ENCODE measurements at regions not wholly inside any gene's neighbourhood (a gene's known extent, or its start where the extent isn't known, plus 50 kb on each side); places are given as distances from the start of the nearest gene placed in this dataset.
"Not testable (repeated sequence)": the region's sequence is repeated elsewhere in the genome, so short reads cannot be mapped to it uniquely, and the experiment has no call there.

- no peaks in the 10 kb centered on the region for H4K20me1 ChIP-seq (replicated peaks; ENCODE audit: control insufficient read depth, extremely low read depth, insufficient read depth, low read length)
- H2AFZ ChIP-seq (ENCODE audit: low read depth, low read length): no peak overlapping the region
- H3K4me1 ChIP-seq (ENCODE audit: control insufficient read depth, extremely low read depth, insufficient read depth, low read length): no peaks in the 10 kb centered on the region
- FAIRE-seq: no peak
- no peaks in the 10 kb centered on the region for H3K79me2 ChIP-seq (ENCODE audit: control insufficient read depth, insufficient read depth, low read length)
- no TSS peak for BruUV-seq (replicated peaks)
- ChIA-PET POLR2A (no interaction called here), CTCF (no interaction called here)
- H3K9me3 ChIP-seq (replicated peaks; ENCODE audit: control insufficient read depth, insufficient read depth, low read length): no peaks in the 10 kb centered on the region
- no peaks in the 10 kb centered on the region for H3K27me3 ChIP-seq (ENCODE audit: control insufficient read depth in 2 of 2, insufficient read depth in 2 of 2, low read length in 2 of 2)
- no peak for DNase-seq (ENCODE audit: low read depth, low spot score)
- no peaks in the 10 kb centered on the region for H3K9me1 ChIP-seq (replicated peaks; ENCODE audit: control insufficient read depth, extremely low read depth, insufficient read depth, low read length)
- H3K27ac ChIP-seq (ENCODE audit: insufficient read depth, low read depth, low read length): no peak overlapping the region
- H3K9ac ChIP-seq (replicated peaks; ENCODE audit: extremely low read depth, insufficient read depth, low read length): no peak overlapping the region
- H3K36me3 ChIP-seq (ENCODE audit: control insufficient read depth in 2 of 2, extremely low read depth in 1 of 2, insufficient read depth in 2 of 2, low read length in 2 of 2): no peaks in the 10 kb centered on the region
- dilution Hi-C loops (cut with MboI; ENCODE audit: extremely low pct_ligation_motif_present, low sequenced_read_pairs) (no loop called here), intact Hi-C loops (cut with micrococcal nuclease) (no loop called here)
- H3K4me2 ChIP-seq (ENCODE audit: insufficient read depth, low read length): no peak overlapping the region
- H3K4me3 ChIP-seq (replicated peaks in 1 of 3; ENCODE audit: insufficient read depth in 1 of 3, low read depth in 1 of 3, low read length in 3 of 3): no peak overlapping the region
- no peak for TF ChIP-seq JUN (IDR thresholded peaks at IDR 0.05; ENCODE audit: borderline replicate concordance, insufficient read depth, insufficient read length, low read depth)
- TF ChIP-seq CTCF (IDR thresholded peaks at IDR 0.05; ENCODE audit: extremely low read depth in 1 of 2, insufficient read depth in 1 of 2, low read depth in 1 of 2, low read length in 2 of 2): no peak
- no peak for TF ChIP-seq MAX (IDR thresholded peaks at IDR 0.05; ENCODE audit: insufficient read depth, insufficient read length)
- no peak for TF ChIP-seq POLR2A (IDR thresholded peaks at IDR 0.05; ENCODE audit: low read depth, low read length)
- no peak for TF ChIP-seq POLR2AphosphoS5 (IDR thresholded peaks at IDR 0.05; ENCODE audit: insufficient read depth, low read depth, low read length)
Observed at GRCh38 chr20:25848222-25848621, 151.6 kb upstream of the ZNF337 start.

- H3K4me3 ChIP-seq (replicated peaks in 1 of 3; ENCODE audit: insufficient read depth in 1 of 3, low read depth in 1 of 3, low read length in 3 of 3); BruUV-seq (replicated peaks); H3K36me3 ChIP-seq (ENCODE audit: control insufficient read depth in 2 of 2, extremely low read depth in 1 of 2, insufficient read depth in 2 of 2, low read length in 2 of 2); dilution Hi-C loops (cut with MboI; ENCODE audit: extremely low pct_ligation_motif_present, low sequenced_read_pairs); DNase-seq (ENCODE audit: low read depth, low spot score); POLR2A ChIA-PET; H3K9me1 ChIP-seq (replicated peaks; ENCODE audit: control insufficient read depth, extremely low read depth, insufficient read depth, low read length); H4K20me1 ChIP-seq (replicated peaks; ENCODE audit: control insufficient read depth, extremely low read depth, insufficient read depth, low read length); H3K9me3 ChIP-seq (replicated peaks; ENCODE audit: control insufficient read depth, insufficient read depth, low read length); H3K79me2 ChIP-seq (ENCODE audit: control insufficient read depth, insufficient read depth, low read length); H2AFZ ChIP-seq (ENCODE audit: low read depth, low read length); H3K27me3 ChIP-seq (ENCODE audit: control insufficient read depth in 2 of 2, insufficient read depth in 2 of 2, low read length in 2 of 2); intact Hi-C loops (cut with micrococcal nuclease); H3K9ac ChIP-seq (replicated peaks; ENCODE audit: extremely low read depth, insufficient read depth, low read length); H3K4me2 ChIP-seq (ENCODE audit: insufficient read depth, low read length); H3K27ac ChIP-seq (ENCODE audit: insufficient read depth, low read depth, low read length); H3K4me1 ChIP-seq (ENCODE audit: control insufficient read depth, extremely low read depth, insufficient read depth, low read length); CTCF ChIA-PET: not testable (repeated sequence)
- peak; percentile 90 for FAIRE-seq
Observed at GRCh38 chr20:25844640-25845039, 148.0 kb upstream of the ZNF337 start.

- CTCF ChIA-PET; H4K20me1 ChIP-seq (replicated peaks; ENCODE audit: control insufficient read depth, extremely low read depth, insufficient read depth, low read length); H3K27ac ChIP-seq (ENCODE audit: insufficient read depth, low read depth, low read length); H3K4me2 ChIP-seq (ENCODE audit: insufficient read depth, low read length); intact Hi-C loops (cut with micrococcal nuclease); H3K36me3 ChIP-seq (ENCODE audit: control insufficient read depth in 2 of 2, extremely low read depth in 1 of 2, insufficient read depth in 2 of 2, low read length in 2 of 2); H3K9ac ChIP-seq (replicated peaks; ENCODE audit: extremely low read depth, insufficient read depth, low read length); BruUV-seq (replicated peaks); H3K27me3 ChIP-seq (ENCODE audit: control insufficient read depth in 2 of 2, insufficient read depth in 2 of 2, low read length in 2 of 2); dilution Hi-C loops (cut with MboI; ENCODE audit: extremely low pct_ligation_motif_present, low sequenced_read_pairs); H3K4me1 ChIP-seq (ENCODE audit: control insufficient read depth, extremely low read depth, insufficient read depth, low read length); DNase-seq (ENCODE audit: low read depth, low spot score); H3K79me2 ChIP-seq (ENCODE audit: control insufficient read depth, insufficient read depth, low read length); FAIRE-seq; H3K4me3 ChIP-seq (replicated peaks in 1 of 3; ENCODE audit: insufficient read depth in 1 of 3, low read depth in 1 of 3, low read length in 3 of 3); H3K9me3 ChIP-seq (replicated peaks; ENCODE audit: control insufficient read depth, insufficient read depth, low read length); H2AFZ ChIP-seq (ENCODE audit: low read depth, low read length); POLR2A ChIA-PET; H3K9me1 ChIP-seq (replicated peaks; ENCODE audit: control insufficient read depth, extremely low read depth, insufficient read depth, low read length): not testable (repeated sequence)
Observed at GRCh38 chr20:25813511-25813910, 116.9 kb upstream of the ZNF337 start.
